ENCODE measurements at regions not wholly inside any gene's neighbourhood (a gene's known extent, or its start where the extent isn't known, plus 50 kb on each side); places are given as distances from the start of the nearest gene placed in this dataset.

DNA sequence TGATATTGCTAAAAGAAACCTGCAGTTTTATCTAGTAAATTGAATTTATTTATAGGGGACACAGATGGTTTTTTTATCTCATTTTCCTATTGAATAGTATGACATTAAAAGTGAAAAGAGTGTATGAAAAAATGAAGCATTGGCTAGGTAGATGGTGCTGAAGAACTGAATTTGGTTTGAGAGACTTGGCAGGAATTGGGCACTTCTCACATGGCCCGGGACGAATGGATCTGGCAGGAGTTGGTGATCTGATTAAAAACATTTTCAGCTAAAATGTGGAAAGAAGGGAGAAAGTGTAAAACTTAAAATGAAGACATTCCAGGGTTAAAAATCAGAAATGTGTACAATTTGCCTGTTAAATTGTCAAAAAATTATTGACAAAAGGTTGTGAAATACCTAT, 1088.5 kb upstream of the PABPC4L start:
- Histone ChIP-seq H3K4me2 (ENCODE audit: low read depth, low read length, poor library complexity, severe bottlenecking) (no peak overlapping the region), H3K27me3 (ENCODE audit: low read length) (no peaks in the 10 kb centered on the region), H3F3A (ENCODE audit: insufficient read depth) (no peaks in the 10 kb centered on the region), H3K79me2 (ENCODE audit: insufficient read depth, low read length) (no peaks in the 10 kb centered on the region), H3K9ac (ENCODE audit: low read length) (no peak overlapping the region), H2AFZ (ENCODE audit: low read depth, low read length, severe bottlenecking) (peak overlapping the region; percentile 41), H3K27ac (ENCODE audit: low read depth, low read length) (no peak overlapping the region), H3K36me3 (ENCODE audit: low read length) (no peaks in the 10 kb centered on the region), H3K9me2 (replicated peaks; ENCODE audit: insufficient read depth, low read length) (no peaks in the 10 kb centered on the region), H3K4me3 (ENCODE audit: insufficient read depth, low read length, poor library complexity, severe bottlenecking) (no peak overlapping the region), H3K9me3 (ENCODE audit: insufficient read depth, low read length) (no peaks in the 10 kb centered on the region), H4K20me1 (ENCODE audit: low read depth, low read length) (no peaks in the 10 kb centered on the region)
- no peak for TF ChIP-seq EZH2phosphoT487 (conservative IDR thresholded peaks at IDR 0.05; ENCODE audit: low read length)
- TF ChIP-seq, protein P1, sequence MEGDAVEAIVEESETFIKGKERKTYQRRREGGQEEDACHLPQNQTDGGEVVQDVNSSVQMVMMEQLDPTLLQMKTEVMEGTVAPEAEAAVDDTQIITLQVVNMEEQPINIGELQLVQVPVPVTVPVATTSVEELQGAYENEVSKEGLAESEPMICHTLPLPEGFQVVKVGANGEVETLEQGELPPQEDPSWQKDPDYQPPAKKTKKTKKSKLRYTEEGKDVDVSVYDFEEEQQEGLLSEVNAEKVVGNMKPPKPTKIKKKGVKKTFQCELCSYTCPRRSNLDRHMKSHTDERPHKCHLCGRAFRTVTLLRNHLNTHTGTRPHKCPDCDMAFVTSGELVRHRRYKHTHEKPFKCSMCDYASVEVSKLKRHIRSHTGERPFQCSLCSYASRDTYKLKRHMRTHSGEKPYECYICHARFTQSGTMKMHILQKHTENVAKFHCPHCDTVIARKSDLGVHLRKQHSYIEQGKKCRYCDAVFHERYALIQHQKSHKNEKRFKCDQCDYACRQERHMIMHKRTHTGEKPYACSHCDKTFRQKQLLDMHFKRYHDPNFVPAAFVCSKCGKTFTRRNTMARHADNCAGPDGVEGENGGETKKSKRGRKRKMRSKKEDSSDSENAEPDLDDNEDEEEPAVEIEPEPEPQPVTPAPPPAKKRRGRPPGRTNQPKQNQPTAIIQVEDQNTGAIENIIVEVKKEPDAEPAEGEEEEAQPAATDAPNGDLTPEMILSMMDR (IDR thresholded peaks at IDR 0.05; ENCODE audit: insufficient read depth, low read length, poor library complexity, severe bottlenecking): no peak

DNA sequence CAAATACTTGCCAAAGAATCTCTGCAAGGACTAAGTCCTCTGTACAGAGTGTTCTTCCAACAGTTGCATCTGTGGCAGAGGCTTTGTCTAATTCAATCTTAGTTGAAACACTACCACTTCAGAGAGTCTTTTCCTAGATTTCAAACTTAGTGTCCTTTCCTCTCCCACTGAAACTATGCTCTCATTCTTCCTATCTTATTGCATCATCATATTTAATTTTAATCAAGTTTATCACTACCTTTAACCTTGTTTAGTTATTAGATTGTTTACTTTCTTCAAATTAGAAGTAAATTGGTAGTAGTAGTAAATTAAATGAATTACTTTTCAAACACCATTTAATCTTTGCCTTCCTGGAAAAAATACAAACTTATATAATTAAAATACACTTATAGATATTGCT, 1082.3 kb upstream of the PABPC4L start:
- Histone ChIP-seq H2AFZ (ENCODE audit: low read depth, low read length, severe bottlenecking) (no peak overlapping the region), H3K9me2 (replicated peaks; ENCODE audit: insufficient read depth, low read length) (no peaks in the 10 kb centered on the region), H3K27ac (ENCODE audit: low read depth, low read length) (no peak overlapping the region), H3K4me3 (ENCODE audit: insufficient read depth, low read length, poor library complexity, severe bottlenecking) (no peak overlapping the region), H3F3A (ENCODE audit: insufficient read depth) (no peaks in the 10 kb centered on the region), H3K36me3 (ENCODE audit: low read length) (no peaks in the 10 kb centered on the region), H3K9ac (ENCODE audit: low read length) (no peak overlapping the region), H3K9me3 (ENCODE audit: insufficient read depth, low read length) (no peaks in the 10 kb centered on the region), H4K20me1 (ENCODE audit: low read depth, low read length) (no peaks in the 10 kb centered on the region), H3K79me2 (ENCODE audit: insufficient read depth, low read length) (no peaks in the 10 kb centered on the region), H3K4me2 (ENCODE audit: low read depth, low read length, poor library complexity, severe bottlenecking) (no peak overlapping the region), H3K27me3 (ENCODE audit: low read length) (no peaks in the 10 kb centered on the region)
- no peak for TF ChIP-seq EZH2phosphoT487 (conservative IDR thresholded peaks at IDR 0.05; ENCODE audit: low read length)
- TF ChIP-seq, protein P1 (IDR thresholded peaks at IDR 0.05; ENCODE audit: insufficient read depth, low read length, poor library complexity, severe bottlenecking): no peak

- H3K9me3 ChIP-seq (ENCODE audit: insufficient read depth, low read length): no peaks in the 10 kb centered on the region
- no peak overlapping the region for H3K4me2 ChIP-seq (ENCODE audit: low read depth, low read length, poor library complexity, severe bottlenecking)
- no peak for TF ChIP-seq EZH2phosphoT487 (conservative IDR thresholded peaks at IDR 0.05; ENCODE audit: low read length)
- TF ChIP-seq, protein P1 (IDR thresholded peaks at IDR 0.05; ENCODE audit: insufficient read depth, low read length, poor library complexity, severe bottlenecking): no peak
- H4K20me1 ChIP-seq (ENCODE audit: low read depth, low read length): no peaks in the 10 kb centered on the region
- no peaks in the 10 kb centered on the region for H3K79me2 ChIP-seq (ENCODE audit: insufficient read depth, low read length)
- H3K27me3 ChIP-seq (ENCODE audit: low read length): no peaks in the 10 kb centered on the region
- H3K9me2 ChIP-seq (replicated peaks; ENCODE audit: insufficient read depth, low read length): no peaks in the 10 kb centered on the region
- no peak overlapping the region for H3K9ac ChIP-seq (ENCODE audit: low read length)
- H3K4me3 ChIP-seq (ENCODE audit: insufficient read depth, low read length, poor library complexity, severe bottlenecking): no peak overlapping the region
- H3F3A ChIP-seq (ENCODE audit: insufficient read depth): no peaks in the 10 kb centered on the region
- no peaks in the 10 kb centered on the region for H3K36me3 ChIP-seq (ENCODE audit: low read length)
- no peak overlapping the region for H2AFZ ChIP-seq (ENCODE audit: low read depth, low read length, severe bottlenecking)
- H3K27ac ChIP-seq (ENCODE audit: low read depth, low read length): no peak overlapping the region
Observed at GRCh38 chr4:135282676-135283075, 1081.1 kb upstream of the PABPC4L start.

Measured in SU-DHL-6 (cell line).